NCI-H446 treated with DMSO at 0.1 percent for 48 hours (cell line): ENCODE measurements at regions not wholly inside any gene's neighbourhood (a gene's known extent, or its start where the extent isn't known, plus 50 kb on each side); places are given as distances from the start of the nearest gene placed in this dataset.
"Not testable (repeated sequence)": the region's sequence is repeated elsewhere in the genome, so short reads cannot be mapped to it uniquely, and the experiment has no call there.

Source experiments
- DNase-seq: peaks from one replicate; lab custom pipeline; 2025; lab: John Stamatoyannopoulos, UW

DNA sequence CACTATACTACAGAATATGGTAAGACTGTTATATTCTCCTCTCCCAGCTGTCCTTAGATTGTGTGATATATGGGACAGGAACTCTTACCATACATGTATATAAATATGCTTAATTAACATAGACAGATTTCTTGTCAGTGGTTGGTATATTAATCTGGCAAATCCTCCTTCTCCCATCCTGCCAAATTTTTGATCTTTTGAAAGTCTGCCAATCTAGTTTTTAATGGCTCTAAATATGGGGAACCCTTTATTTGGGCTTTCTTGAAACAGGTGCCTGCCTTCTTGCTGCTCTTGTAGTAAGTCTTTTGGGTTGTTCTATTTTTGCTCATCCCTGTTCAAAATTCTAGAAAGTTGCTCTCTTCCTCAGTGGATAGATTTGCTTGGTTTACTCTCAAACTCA, 63.5 kb downstream of the SPATA31D1 start:
- peak; percentile 76 for DNase-seq

DNA sequence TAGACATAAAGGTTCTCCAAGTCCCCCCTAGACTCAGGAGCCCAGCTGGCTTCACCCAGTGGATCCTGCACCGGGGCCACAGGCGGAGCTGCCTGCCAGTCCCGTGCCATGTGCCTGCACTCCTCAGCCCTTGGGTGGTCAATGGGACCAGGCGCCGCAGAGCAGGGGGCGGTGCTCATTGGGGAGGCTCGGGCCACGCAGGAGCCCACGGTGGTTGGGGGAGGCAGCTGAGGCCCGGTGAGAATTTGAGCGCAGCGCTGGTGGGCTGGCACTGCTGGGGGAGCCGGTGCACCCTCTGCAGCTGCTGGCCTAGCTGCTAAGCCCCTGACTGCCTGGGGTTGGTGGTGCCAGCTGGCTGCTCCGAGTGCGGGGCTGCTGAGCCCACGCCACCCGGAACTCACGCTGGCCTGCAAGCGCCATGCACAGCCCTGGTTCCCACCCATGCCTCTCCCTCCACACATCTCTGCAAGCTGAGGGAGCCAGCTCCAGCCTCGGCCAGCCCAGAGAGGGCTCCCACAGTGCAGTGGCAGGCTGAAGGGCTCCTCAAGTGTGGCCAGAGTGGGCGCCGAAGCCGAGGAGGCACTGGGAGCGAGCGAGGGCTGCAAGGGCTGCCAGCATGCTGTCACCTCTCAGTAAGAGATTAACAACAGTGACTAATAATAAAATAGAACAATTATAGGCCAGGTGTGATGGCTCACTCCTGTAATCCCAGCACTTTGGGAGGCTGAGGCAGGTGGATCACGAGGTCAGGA, 65.9 kb downstream of the SPATA31D1 start:
- DNase-seq: no peak

DNA sequence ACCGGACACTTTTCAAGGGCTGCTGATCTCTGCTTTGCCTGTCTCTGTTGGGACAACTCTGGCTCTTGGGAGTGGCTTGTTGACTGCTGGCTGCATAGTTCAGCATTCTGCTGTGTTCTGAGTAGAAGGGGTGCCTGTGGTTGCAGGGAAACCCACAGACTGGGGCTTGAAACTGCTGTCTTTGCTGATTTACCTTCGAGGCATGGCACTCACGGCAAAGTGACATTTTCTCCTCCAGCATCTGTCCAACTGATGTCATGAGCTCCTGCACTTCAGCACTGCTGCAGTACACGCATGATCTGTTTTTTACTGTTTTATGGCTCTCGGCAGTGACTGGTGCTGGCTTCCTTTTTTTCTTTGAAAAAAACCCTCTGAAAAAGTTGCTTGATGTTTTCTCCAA, 69.2 kb downstream of the SPATA31D1 start:
- no peak for DNase-seq

DNA sequence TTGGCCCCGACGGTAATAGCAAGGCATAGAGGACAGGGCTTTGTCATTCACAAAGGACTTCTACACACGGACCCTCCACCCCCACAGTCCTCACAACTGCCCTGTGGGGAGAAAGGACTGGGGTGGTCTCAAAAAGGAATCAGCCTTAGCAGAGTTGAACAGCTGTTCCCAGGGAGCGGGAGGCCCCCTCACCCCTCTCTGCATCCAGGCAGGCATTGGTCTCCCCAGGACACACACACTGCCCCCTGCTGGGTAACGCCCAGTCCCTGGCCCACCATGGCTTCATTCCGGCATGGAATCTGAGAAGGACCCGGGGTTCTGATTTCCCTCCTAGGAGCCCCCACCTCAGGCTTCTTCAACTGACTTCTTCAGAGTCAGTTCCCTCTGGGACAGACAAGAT, 73.2 kb downstream of the SPATA31D1 start:
- not testable (repeated sequence) for DNase-seq

DNA sequence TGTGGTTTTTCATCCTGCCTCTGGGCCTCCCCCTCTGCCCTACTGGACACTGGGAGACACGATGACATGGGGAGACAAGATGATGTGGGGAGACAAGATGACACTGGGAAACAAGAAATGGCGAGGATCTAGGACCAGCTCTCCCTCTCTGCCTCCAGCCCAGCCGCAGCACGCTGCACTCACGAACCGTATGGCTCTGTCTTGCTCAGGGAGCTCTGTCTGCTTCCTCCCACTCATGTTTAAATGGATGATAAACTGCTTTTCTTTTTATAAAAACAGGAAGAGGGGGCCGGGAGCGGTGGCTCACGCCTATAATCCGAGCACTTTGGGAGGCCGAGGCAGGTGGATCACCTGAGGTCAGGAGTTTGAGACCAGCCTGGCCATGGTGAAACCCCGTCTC, 73.7 kb downstream of the SPATA31D1 start:
- no peak for DNase-seq

DNA sequence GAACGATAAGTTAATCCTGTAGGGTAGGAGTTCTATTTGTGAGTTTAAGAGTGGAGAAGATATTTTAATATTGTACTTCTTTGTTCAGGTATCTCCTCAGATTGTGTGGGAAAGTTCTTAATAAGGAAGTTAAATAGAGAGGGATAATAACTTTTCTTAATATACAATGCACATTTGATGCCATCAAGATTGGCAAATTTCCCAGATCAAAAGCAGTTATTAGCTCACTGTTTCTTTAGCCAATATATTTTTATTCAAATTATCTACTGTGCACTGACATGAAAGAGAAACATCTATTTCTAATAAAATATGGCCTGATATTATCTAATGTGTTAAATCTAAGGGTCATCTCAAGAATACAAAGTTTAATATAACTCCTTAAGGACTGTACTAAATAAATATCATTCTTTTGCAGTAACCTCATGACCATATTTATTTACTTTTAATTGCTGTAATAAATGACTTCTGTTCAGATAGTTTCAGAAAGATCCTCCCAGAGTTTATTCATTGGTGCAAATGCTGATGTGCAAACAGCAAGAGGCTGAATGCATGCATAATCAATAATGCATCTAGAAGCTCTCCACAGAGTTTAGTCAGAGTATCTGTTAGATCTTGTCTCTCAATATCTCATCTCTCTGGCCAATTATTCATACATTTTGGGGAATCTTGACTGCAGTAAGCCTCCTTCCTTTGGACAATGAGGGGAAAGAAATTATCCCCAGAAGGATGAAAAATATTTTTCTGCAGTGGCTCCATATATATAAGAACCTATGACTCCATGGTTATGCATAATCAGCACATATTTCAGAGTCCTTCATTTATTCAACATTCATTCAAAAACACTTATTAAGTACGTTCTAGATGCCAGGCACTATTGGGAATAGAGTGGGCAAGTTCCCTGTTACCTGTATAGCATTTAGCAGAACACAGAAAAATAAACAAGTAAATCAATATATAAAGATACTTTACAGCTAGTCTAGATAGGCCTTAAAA, 85.3 kb downstream of the SPATA31D1 start:
- no peak for DNase-seq

DNA sequence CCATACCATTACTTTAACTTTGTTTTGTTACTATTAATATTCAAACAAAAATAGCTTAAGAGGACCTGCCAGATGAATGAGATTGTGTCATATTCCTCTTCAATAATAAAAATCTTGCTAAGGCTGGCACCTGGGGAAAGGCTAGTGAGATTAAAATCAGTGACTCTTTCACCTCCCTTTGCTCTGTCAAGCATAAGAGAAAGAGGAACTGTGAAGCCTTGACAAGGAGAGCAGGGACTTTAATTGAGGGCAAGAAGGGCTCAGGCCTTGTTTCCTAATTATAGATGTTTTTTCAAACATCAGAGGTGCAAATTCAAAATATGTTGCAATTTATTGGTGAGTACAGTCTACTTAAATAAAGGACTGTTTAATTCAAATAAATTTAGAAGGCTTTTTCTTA, 91.7 kb downstream of the SPATA31D1 start:
- DNase-seq: no peak

DNA sequence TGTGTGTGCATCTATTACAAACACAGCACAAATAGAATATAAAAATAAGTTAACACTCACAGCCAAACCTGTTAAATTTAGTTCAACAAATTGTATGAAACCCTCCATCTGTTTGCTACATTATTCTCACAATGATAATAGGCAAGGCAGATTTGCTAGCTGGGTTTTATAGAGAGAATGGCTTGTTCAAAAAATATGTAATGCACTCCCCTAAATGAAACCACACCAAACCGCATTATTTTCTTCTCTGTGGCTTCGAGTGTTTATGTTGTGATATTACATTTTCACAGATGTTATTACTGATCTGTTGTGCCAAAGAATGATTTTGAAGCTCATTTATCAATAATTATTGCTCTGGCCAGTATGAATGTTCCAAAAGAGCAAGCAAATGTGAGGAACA, 92.9 kb downstream of the SPATA31D1 start:
- no peak for DNase-seq

DNA sequence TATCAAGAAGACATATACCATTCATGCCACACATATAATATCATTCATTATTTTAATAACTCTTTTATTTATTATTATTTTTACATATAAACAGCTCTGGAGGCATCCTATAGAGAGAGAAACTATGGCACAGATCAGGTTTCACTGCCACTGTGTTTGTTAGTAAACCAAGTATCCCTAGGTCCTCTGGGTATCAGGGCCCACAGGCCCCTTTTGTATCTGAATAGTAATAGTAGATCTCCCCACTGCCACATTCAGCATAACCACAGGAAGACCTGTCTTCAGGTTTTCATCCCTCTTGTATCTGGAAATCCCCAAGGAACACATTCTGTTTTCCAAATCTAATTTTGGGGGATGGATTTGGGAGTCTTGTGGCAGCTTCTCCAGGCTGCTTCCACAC, 94.0 kb downstream of the SPATA31D1 start:
- no peak for DNase-seq

DNA sequence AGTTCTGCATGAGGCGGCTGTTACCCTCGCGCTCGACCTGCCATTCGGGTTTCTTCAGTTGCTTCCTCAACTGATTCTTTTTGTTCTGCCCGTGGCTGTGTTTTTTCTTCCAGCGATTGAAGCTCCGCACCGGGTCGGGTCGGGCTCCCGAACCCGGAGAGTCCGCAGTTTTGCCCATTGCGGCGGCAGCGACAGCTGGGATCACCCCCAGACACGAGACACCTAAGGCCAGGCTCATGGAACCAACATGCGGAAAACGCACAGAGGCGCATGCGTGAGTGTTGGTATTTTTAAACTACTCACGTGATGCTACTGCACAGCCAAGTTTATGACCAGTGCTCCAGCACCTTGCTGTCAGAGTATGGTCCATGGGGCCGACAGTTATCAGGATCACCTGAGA, 100.0 kb downstream of the SPATA31D1 start:
- DNase-seq: no peak

DNA sequence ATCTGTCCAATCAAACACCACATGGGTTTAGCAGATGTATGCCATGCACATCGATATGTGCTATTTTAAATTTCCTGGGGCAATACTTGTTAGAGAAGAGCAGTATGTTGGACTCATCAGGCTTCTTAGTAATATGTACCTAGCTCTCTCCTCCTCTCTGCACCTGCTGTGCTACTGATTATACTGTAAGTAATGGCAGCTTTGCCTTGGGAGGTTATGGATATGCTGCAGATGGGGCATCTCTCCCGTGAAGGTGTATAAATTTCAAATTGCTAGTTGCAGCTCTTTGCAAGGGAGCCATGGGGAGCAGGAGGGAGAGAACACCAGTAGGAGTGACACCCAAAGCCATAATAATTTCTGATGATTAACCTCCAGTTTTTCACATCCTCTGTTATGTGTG, 101.5 kb downstream of the SPATA31D1 start:
- no peak for DNase-seq

DNA sequence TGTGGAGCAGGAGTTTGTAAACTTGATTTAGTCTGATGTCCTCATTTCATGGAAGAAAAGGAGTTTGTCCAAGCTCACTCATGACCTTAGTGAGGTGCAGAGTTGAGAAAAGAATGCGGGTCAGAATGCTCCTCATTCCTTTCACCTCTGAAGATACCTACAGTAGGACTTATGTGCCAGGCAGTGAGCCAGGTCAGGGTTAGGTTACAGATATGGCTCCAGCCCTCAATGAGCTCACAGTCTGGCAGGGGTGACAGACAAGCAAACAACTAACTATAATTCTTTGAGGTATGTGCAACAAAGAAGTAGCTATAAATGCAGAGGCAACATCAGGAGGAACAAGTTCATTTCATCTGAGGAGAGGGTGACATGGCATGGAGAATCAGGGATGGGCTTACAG, 102.5 kb downstream of the SPATA31D1 start:
- no peak for DNase-seq

DNA sequence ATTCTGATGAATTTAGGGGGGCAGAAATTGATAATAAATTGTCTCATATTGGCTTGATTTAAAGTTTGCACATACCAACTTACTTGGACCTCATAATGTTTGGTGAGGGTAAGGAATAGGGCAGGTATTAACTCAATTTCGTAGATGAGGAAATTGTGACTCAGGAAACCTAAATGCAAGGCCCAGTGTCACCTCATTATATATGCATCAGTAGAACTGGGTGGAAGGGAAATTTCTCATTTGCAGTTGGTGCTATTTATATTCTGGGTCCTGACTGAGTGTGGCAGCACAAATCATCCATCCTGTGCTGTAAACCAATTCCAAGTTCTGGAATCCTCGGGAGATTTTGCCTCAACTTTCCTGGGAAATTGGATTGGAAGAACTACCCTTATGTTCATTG, 103.0 kb downstream of the SPATA31D1 start:
- DNase-seq: no peak

DNA sequence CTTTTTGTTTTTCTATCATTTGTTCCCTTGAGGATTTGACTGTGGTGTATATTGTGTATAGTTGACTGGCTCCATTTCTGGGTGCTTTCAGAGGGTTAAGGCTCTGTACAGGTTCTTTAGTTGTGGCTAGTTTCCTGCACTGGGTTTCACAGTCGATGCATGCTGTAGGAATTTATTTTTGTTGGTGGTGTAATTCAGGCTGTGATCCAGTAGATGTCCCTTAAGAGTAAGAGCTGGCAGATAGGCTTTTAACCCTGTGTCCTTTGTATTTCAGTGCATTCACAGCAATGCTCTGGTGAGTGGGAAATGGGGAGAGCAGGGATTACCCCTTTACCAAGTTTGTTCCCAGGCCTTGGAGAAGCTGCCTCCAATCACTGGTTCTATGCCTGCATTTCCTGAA, 112.9 kb downstream of the SPATA31D1 start:
- DNase-seq: no peak

DNA sequence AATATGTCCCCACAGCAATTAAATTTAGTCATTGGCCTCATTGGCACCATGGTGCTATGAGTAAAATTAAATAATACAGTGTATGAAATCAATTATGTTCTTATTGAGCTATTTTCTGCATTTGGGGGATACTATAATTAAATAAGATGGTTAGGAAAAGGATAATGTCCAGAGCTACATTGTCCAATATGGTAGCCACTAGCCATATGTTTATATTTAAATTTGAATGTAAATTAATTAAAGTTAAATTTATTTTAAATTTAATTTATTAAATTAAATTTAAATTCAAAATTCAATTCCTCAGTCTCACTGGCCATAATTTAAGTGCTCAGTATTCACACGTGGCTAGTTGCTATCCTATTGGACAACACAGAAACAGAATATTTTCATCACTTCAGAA, 115.7 kb downstream of the SPATA31D1 start:
- DNase-seq: no peak

DNA sequence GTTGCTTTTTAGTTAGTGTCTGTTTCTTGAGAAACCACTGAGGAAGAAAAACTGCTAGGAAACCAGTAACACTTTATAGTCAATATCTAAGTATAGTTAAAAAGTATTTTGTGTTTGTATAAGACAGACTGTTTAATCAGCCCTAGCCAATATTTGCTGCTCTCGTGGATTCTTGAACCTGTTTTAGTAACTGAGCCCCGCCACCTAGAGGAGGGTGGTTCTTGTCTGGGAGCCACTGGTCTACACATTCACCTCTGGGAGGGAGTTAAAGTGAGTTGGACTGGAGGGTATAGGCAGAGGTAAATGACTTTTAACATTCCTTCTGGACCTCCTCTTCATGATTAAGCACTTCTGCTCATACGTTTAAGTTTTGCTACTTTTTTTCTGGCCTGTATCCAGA, 117.2 kb downstream of the SPATA31D1 start:
- DNase-seq: no peak

DNA sequence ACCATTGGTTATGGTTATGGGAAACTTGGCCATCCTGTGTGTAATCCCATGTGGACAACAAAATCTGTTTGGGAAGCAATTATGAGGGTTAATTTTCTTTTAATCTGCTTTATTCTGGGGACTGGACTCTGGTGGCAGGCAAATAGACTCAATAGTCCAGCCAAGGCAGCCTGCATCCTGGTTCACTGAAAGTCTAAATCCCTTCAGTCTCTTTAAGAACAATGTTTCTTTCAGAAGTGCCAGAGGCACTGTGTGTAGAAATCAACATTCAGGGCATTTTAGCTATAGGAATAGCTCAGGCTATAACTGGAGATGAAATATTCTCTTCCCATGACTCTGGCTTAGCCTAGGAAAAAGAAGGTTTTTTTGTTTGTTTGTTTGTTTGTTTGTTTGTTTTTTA, 118.0 kb downstream of the SPATA31D1 start:
- no peak for DNase-seq

DNA sequence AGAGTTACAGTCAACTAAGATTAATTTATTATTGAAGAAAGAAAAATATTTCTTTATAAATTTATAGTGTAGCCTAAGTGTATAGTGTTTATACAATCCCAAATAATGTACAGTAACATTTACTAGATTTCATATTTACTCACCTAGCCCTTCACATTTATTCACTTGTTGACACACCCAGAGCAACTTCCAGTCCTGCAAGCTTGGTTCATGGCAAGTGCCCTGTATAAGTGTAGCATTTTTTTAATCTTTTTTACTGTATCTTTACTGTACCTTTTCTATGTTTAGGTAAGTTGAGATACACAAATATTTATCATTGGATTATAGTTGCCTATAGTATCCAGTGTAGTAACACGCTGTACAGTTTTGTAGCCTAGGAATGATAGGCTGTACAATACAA, 119.9 kb downstream of the SPATA31D1 start:
- DNase-seq: no peak

DNA sequence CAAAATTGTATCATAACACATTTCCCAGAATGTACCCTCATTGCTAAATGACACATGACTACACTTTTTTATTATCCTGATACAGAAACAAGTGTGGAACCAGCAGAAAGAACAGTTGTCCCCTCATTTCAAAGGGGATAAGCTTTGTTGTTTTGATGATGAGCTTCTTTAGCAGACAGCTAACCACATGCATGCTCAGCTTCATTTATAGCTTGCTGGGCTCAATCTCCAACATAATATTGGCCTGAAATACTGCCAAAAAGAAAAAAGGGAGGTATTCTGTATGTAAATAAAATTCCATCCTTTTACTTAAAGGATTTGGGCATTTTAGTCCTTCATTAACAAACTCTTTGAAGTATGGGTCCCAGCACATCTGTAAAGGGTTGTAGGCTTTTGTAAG, 120.4 kb downstream of the SPATA31D1 start:
- DNase-seq: no peak

DNA sequence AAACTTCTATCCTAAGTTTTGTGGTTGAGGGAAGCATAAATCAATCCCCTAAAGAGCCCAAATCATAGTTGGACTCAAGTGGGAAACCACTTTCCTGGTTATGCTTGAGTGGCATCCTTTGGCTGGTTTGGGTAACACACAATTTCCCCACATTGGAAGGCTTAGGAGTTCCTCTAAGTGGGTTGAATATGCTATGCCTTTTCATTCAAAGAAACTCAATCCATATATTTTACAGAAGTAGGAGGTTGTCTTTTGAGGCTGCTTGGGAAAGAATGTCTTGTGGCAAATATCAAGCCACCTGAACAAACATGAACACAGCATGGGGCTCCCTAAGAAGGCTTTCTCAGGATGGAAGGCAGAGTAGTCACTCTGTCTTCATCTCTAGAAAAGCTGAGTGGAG, 121.1 kb downstream of the SPATA31D1 start:
- DNase-seq: no peak

DNA sequence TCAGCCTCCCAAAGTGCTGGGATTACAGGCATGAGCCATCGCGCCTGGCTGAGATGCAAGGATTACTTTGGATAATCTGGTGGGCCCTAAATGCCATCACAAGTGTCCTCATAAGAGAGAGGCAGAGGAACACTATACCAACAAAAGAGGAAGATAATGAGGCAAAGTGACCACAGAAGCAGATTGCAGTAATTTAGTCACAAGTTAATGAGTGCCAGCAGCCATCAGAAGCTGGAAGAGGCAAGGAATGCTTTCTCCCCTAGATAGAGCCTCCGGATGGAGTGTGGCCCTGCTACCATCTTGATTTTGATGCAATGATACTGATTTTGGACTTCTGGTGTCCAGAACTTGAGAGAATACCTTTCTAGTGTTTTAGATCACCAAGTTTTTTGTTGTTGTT, 122.3 kb downstream of the SPATA31D1 start:
- no peak for DNase-seq

DNA sequence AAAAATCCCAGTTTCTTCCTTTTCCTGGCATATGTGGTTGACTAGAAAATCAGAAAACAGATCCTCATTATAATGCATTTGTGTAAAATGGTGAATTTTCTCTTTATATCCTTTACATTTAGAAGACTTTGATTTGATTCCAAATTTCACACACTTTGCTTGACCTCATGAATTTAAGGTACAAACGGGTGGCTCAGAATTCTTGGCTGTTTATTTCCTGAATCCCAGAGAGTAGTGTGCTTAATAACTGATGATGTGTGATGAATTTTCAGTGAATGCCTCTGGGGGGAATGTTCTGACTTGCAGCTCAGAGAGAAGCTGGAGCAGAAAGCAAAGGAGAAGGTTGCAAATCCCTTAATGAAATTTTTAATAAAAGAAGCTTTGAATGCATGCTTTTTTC, 126.8 kb downstream of the SPATA31D1 start:
- DNase-seq: no peak

DNA sequence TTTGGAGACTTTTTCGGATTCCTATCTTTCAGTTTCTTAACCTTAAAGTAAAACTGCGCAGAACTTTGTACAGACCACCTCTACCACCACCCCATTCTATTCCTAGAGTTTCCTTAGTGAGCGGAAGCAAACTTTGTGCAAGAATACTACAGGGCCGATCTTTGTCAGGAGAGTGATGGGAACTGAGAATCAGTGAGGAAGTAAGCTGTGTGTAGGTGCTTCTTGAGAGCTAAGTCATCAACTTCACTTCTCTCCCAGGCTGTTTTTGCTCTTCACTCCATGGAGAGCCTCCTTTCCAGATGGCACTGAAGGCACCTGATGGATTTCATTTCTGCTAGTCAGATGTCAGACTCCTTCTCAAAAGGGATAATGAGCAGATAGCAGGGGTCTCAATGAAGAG, 127.3 kb downstream of the SPATA31D1 start:
- no peak for DNase-seq
